ENCODE measurements at regions not wholly inside any gene's neighbourhood (a gene's known extent, or its start where the extent isn't known, plus 50 kb on each side); places are given as distances from the start of the nearest gene placed in this dataset.

GRCh38 chr19:29323440-29324290 is 110.7 kb upstream of the UQCRFS1 start:
- no peak for TF ChIP-seq POLR2A (IDR thresholded peaks at IDR 0.05)
- TF ChIP-seq CTCF (IDR thresholded peaks at IDR 0.05), result no peak
